Gastroesophageal sphincter (tissue), 4 donors: ENCODE measurements at regions not wholly inside any gene's neighbourhood (a gene's known extent, or its start where the extent isn't known, plus 50 kb on each side); places are given as distances from the start of the nearest gene placed in this dataset.

Experiments
- ATAC-seq: fragments of 150-250 bp; one replicate; pipeline ENCODE4 v1.9.1; 2016; ENCODE audit warnings: mild to moderate bottlenecking, moderate library complexity
- H3K27ac ChIP-seq, 4 donors: fragments of 200-600 bp; sonication (generic) in 3 of 4; 1 replicate in 3 of 4; 2 replicates in 1 of 4; pipeline ENCODE4 v1.5.1; 2016 to 2019
- H3K27me3 ChIP-seq: fragments of 200-600 bp; sonication (generic); one replicate; pipeline ENCODE4 v1.5.1; 2019
- H3K36me3 ChIP-seq, 2 donors: fragments of 200-600 bp; sonication (generic); one replicate each; pipeline ENCODE4 v1.5.1; 2019; ENCODE audit warnings: control low read depth in 1 of 2
- H3K4me1 ChIP-seq, 3 donors: fragments of 200-600 bp; sonication (generic); 1 replicate in 2 of 3; 2 replicates in 1 of 3; pipeline ENCODE4 v1.5.1; 2016 to 2019; ENCODE audit warnings: control low read depth in 2 of 3
- H3K4me3 ChIP-seq, 2 donors: fragments of 200-600 bp; sonication (generic); one replicate each; pipeline ENCODE4 v1.5.1; 2019; ENCODE audit warnings: mild to moderate bottlenecking in 1 of 2, moderate library complexity in 1 of 2
- H3K9me3 ChIP-seq, 3 donors: fragments of 200-600 bp; sonication (generic); one replicate each; pipeline ENCODE4 v1.5.1; 2017 to 2019; ENCODE audit warnings: control low read depth in 2 of 3
- CTCF ChIP-seq, 4 experiments: fragments of 200-600 bp in 2 of 4; fragments of 450-650 bp in 2 of 4; sonication (generic) in 1 of 4; IDR thresholded peaks; one replicate each; pipeline ENCODE4 v1.5.1; 2017 to 2019; ENCODE audit warnings: antibody characterized with exemption in 4 of 4, mild to moderate bottlenecking in 2 of 4, moderate library complexity in 2 of 4
- EP300 ChIP-seq: sonication (generic); formaldehyde crosslinking; IDR thresholded peaks from one replicate; pipeline ENCODE4 v1.6.1; 2017; ENCODE audit warnings: antibody characterized with exemption, mild to moderate bottlenecking
- POLR2A ChIP-seq, 2 donors: fragments of 450-650 bp; IDR thresholded peaks; one replicate each; pipeline ENCODE4 v1.6.1; 2017; ENCODE audit warnings: antibody characterized with exemption in 2 of 2, mild to moderate bottlenecking in 2 of 2, moderate library complexity in 1 of 2
- POLR2AphosphoS5 ChIP-seq: sonication (generic); formaldehyde crosslinking; IDR thresholded peaks from one replicate; pipeline ENCODE4 v1.6.1; 2017; ENCODE audit warnings: antibody characterized with exemption
- WGBS, 2 donors: methylation state at CpG; one replicate each; pipeline ENCODE4 v1.1.5; 2018; ENCODE audit warnings: low coverage in 1 of 2; 5-methylcytosine and 5-hydroxymethylcytosine counted together

GRCh38 chr6:8908638-8909037 is 473.3 kb upstream of the SLC35B3 start:
- H3K4me3 ChIP-seq = no peak overlapping the region
- H3K27ac ChIP-seq = no peak overlapping the region
- no peaks in the 10 kb centered on the region for H3K4me1 ChIP-seq
- peaks cover 5% of the 10 kb centered on the region for H3K27me3 ChIP-seq
- peaks cover 0 to 21% (median 0%) of the 10 kb centered on the region in 3 donors for H3K9me3 ChIP-seq
- ATAC-seq = no peak
- TF ChIP-seq CTCF (IDR thresholded peaks at IDR 0.05) = no peak
- no peak for TF ChIP-seq POLR2A (IDR thresholded peaks at IDR 0.05)
- no peak for TF ChIP-seq POLR2AphosphoS5
- no peak for TF ChIP-seq EP300
- 53 to 66% methylated on average over 3 of the region's 3 CpGs for WGBS, 2 donors
- H3K36me3 ChIP-seq = no peaks in the 10 kb centered on the region

GRCh38 chr6:8906699-8907098 is 471.4 kb upstream of the SLC35B3 start:
- Histone ChIP-seq H3K4me3 (no peak overlapping the region), H3K27ac (no peak overlapping the region), H3K27me3 (peaks cover 5% of the 10 kb centered on the region), H3K36me3 (no peaks in the 10 kb centered on the region), H3K9me3 (peaks cover 0 to 5% (median 0%) of the 10 kb centered on the region in 3 donors), H3K4me1 (no peaks in the 10 kb centered on the region)
- no peak for ATAC-seq
- TF ChIP-seq CTCF (IDR thresholded peaks at IDR 0.05) (no peak), EP300 (no peak), POLR2A (IDR thresholded peaks at IDR 0.05) (no peak), POLR2AphosphoS5 (no peak)

- no peak for ATAC-seq
These were observed 470.4 kb upstream of the SLC35B3 start for GRCh38 chr6:8905757-8906156.

GRCh38 chr6:8904754-8905153 is 469.4 kb upstream of the SLC35B3 start:
- 42 to 57% methylated on average over 3 of the region's 3 CpGs for WGBS, 2 donors
- no peak for ATAC-seq
- H3K4me1 ChIP-seq = no peaks in the 10 kb centered on the region
- peaks cover 5% of the 10 kb centered on the region for H3K27me3 ChIP-seq
- H3K36me3 ChIP-seq = no peaks in the 10 kb centered on the region
- no peak for TF ChIP-seq POLR2AphosphoS5
- no peak for TF ChIP-seq CTCF (IDR thresholded peaks at IDR 0.05)
- TF ChIP-seq POLR2A (IDR thresholded peaks at IDR 0.05) = no peak
- no peak for TF ChIP-seq EP300
- H3K27ac ChIP-seq = no peak overlapping the region
- H3K9me3 ChIP-seq = no peaks in the 10 kb centered on the region
- no peak overlapping the region for H3K4me3 ChIP-seq

More at GRCh38 chr6:8905757-8906156, 470.4 kb upstream of the SLC35B3 start:
- Histone ChIP-seq H3K4me1 (no peaks in the 10 kb centered on the region), H3K36me3 (no peaks in the 10 kb centered on the region), H3K4me3 (no peak overlapping the region), H3K27me3 (peaks cover 5% of the 10 kb centered on the region), H3K27ac (no peak overlapping the region), H3K9me3 (no peaks in the 10 kb centered on the region)
- no peak for TF ChIP-seq POLR2A (IDR thresholded peaks at IDR 0.05)
- TF ChIP-seq POLR2AphosphoS5 = no peak
- TF ChIP-seq EP300 = no peak
- no peak for TF ChIP-seq CTCF (IDR thresholded peaks at IDR 0.05)
- WGBS, 2 donors = 0 to 11% methylated on average over 2 of the region's 2 CpGs

- no peaks in the 10 kb centered on the region for H3K36me3 ChIP-seq
- no peak overlapping the region for H3K4me3 ChIP-seq
- no peaks in the 10 kb centered on the region for H3K9me3 ChIP-seq
- no peaks in the 10 kb centered on the region for H3K27me3 ChIP-seq
- no peaks in the 10 kb centered on the region for H3K4me1 ChIP-seq
- ATAC-seq = no peak
- TF ChIP-seq CTCF (IDR thresholded peaks at IDR 0.05) (no peak), POLR2AphosphoS5 (no peak), POLR2A (IDR thresholded peaks at IDR 0.05) (no peak), EP300 (no peak)
- no peak overlapping the region for H3K27ac ChIP-seq
- WGBS, 2 donors = 38 to 56% methylated on average over 3 of the region's 3 CpGs
These were observed 464.7 kb upstream of the SLC35B3 start for GRCh38 chr6:8900056-8900455.
